ENCODE measurements at regions not wholly inside any gene's neighbourhood (a gene's known extent, or its start where the extent isn't known, plus 50 kb on each side); places are given as distances from the start of the nearest gene placed in this dataset.

DNA sequence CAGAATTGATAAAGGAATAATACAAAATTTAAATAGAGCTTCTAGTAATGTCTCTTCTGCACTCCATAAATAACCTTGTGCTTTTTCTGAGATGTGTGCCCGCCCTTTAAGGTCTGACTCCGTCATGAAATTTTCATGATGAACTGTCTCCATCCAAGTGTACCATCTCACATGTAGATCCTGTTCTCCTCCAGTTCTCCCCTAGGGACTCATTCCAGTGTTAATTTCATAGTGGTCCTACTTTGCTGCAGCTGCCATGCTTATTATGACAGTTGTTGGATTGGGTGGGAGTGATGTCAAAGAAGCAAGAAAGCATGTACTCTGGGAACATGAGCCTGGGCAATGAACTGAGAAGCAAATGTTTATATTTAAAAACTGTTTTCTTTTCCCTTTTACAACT, 442.5 kb upstream of the PDE3A start:
- 0 out of 2 replicates have a peak, but pooled peaks cover 2% of the 10 kb centered on the region for H3K36me3 Mint-ChIP-seq
- TF ChIP-seq ZNF425 (CRISPR knock-in tag; conservative IDR thresholded peaks at IDR 0.05) (no peak), E2F4 (CRISPR knock-in tag; IDR thresholded peaks at IDR 0.05; ENCODE audit: borderline replicate concordance, low read depth) (no peak), ATF2 (CRISPR knock-in tag; IDR thresholded peaks at IDR 0.05; ENCODE audit: borderline replicate concordance, low read depth) (no peak), MLX (CRISPR knock-in tag; IDR thresholded peaks at IDR 0.05) (no peak), ZNF416 (CRISPR knock-in tag; IDR thresholded peaks at IDR 0.05) (no peak), RORB (CRISPR knock-in tag; IDR thresholded peaks at IDR 0.05) (no peak), ZBTB21 (CRISPR knock-in tag; IDR thresholded peaks at IDR 0.05; ENCODE audit: borderline replicate concordance) (no peak), NR2C2 (CRISPR knock-in tag; IDR thresholded peaks at IDR 0.05) (no peak), ESRRA (CRISPR knock-in tag; IDR thresholded peaks at IDR 0.05; ENCODE audit: borderline replicate concordance) (no peak), GRHL2 (CRISPR knock-in tag; IDR thresholded peaks at IDR 0.05; ENCODE audit: insufficient replicate concordance, severe bottlenecking) (no peak), ZNF138 (CRISPR knock-in tag; conservative IDR thresholded peaks at IDR 0.05) (no peak), NR3C1 (CRISPR knock-in tag; conservative IDR thresholded peaks at IDR 0.05; ENCODE audit: low read depth) (no peak)
- TF ChIP-seq, protein P1, sequence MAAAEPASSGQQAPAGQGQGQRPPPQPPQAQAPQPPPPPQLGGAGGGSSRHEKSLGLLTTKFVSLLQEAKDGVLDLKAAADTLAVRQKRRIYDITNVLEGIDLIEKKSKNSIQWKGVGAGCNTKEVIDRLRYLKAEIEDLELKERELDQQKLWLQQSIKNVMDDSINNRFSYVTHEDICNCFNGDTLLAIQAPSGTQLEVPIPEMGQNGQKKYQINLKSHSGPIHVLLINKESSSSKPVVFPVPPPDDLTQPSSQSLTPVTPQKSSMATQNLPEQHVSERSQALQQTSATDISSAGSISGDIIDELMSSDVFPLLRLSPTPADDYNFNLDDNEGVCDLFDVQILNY (CRISPR knock-in tag; IDR thresholded peaks at IDR 0.05) = no peak
- TF ChIP-seq, protein P2, sequence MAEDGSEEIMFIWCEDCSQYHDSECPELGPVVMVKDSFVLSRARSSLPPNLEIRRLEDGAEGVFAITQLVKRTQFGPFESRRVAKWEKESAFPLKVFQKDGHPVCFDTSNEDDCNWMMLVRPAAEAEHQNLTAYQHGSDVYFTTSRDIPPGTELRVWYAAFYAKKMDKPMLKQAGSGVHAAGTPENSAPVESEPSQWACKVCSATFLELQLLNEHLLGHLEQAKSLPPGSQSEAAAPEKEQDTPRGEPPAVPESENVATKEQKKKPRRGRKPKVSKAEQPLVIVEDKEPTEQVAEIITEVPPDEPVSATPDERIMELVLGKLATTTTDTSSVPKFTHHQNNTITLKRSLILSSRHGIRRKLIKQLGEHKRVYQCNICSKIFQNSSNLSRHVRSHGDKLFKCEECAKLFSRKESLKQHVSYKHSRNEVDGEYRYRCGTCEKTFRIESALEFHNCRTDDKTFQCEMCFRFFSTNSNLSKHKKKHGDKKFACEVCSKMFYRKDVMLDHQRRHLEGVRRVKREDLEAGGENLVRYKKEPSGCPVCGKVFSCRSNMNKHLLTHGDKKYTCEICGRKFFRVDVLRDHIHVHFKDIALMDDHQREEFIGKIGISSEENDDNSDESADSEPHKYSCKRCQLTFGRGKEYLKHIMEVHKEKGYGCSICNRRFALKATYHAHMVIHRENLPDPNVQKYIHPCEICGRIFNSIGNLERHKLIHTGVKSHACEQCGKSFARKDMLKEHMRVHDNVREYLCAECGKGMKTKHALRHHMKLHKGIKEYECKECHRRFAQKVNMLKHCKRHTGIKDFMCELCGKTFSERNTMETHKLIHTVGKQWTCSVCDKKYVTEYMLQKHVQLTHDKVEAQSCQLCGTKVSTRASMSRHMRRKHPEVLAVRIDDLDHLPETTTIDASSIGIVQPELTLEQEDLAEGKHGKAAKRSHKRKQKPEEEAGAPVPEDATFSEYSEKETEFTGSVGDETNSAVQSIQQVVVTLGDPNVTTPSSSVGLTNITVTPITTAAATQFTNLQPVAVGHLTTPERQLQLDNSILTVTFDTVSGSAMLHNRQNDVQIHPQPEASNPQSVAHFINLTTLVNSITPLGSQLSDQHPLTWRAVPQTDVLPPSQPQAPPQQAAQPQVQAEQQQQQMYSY (CRISPR knock-in tag; IDR thresholded peaks at IDR 0.05) = no peak
- peaks cover 9% of the 10 kb centered on the region for H3K4me1 Mint-ChIP-seq
- ATAC-seq (no peak), DNase-seq (ENCODE audit: low spot score) (no peak)
- H3K27me3 Mint-ChIP-seq (ENCODE audit: low read depth) = no peaks in the 10 kb centered on the region
- H3K9me3 Mint-ChIP-seq = peaks cover 9% of the 10 kb centered on the region
- CTCF ChIA-PET = no interaction called here
- no peak overlapping the region for H3K27ac Mint-ChIP-seq
- POLR2A ChIA-PET = no interaction called here
- H3K4me3 Mint-ChIP-seq = no peak overlapping the region

GRCh38 chr12:19926266-19926665, 442.1 kb upstream of the PDE3A start:
- ChIA-PET CTCF (no interaction called here), POLR2A (no interaction called here)
- Mint-ChIP-seq H3K9me3 (peaks cover 9% of the 10 kb centered on the region), H3K27me3 (ENCODE audit: low read depth) (no peaks in the 10 kb centered on the region), H3K4me1 (peaks cover 9% of the 10 kb centered on the region), H3K36me3 (0 out of 2 replicates have a peak, but pooled peaks cover 2% of the 10 kb centered on the region), H3K27ac (no peak overlapping the region), H3K4me3 (no peak overlapping the region)
- DNase-seq (ENCODE audit: low spot score) (no peak), ATAC-seq (no peak)
- TF ChIP-seq, protein P2 (CRISPR knock-in tag; IDR thresholded peaks at IDR 0.05) = no peak
- TF ChIP-seq PREB (CRISPR knock-in tag; IDR thresholded peaks at IDR 0.05; ENCODE audit: borderline replicate concordance) (no peak), TCF7 (CRISPR knock-in tag; IDR thresholded peaks at IDR 0.05; ENCODE audit: low read depth) (no peak), IRF2 (CRISPR knock-in tag; IDR thresholded peaks at IDR 0.05; ENCODE audit: borderline replicate concordance, low read depth) (no peak), ATF1 (CRISPR knock-in tag; IDR thresholded peaks at IDR 0.05) (no peak)
- TF ChIP-seq, protein P1 (CRISPR knock-in tag; IDR thresholded peaks at IDR 0.05) = no peak
